Nephron (organoid): ENCODE measurements at regions not wholly inside any gene's neighbourhood (a gene's known extent, or its start where the extent isn't known, plus 50 kb on each side); places are given as distances from the start of the nearest gene placed in this dataset.

ENCODE experiments used
- H3K27ac Mint-ChIP-seq, 3 experiments: 2 replicates each; pipeline ENCODE4 v1.8.0; 2020; ENCODE audit warnings: mixed read lengths in 3 of 3, mild to moderate bottlenecking in 2 of 3, moderate library complexity in 1 of 3
- H3K27me3 Mint-ChIP-seq: 2 replicates; pipeline ENCODE4 v1.8.0; 2021; ENCODE audit warnings: low read depth, mild to moderate bottlenecking, moderate library complexity, mixed read lengths
- H3K36me3 Mint-ChIP-seq: 2 replicates; pipeline ENCODE4 v1.8.0; 2020; ENCODE audit warnings: low read depth, mixed read lengths
- H3K4me1 Mint-ChIP-seq: 2 replicates; pipeline ENCODE4 v1.8.0; 2020; ENCODE audit warnings: mixed read lengths
- H3K4me3 Mint-ChIP-seq, 3 experiments: 2 replicates each; pipeline ENCODE4 v1.8.0; 2020; ENCODE audit warnings: mild to moderate bottlenecking in 3 of 3, mixed read lengths in 3 of 3, moderate library complexity in 2 of 3
- H3K9me3 Mint-ChIP-seq: 2 replicates; pipeline ENCODE4 v1.8.0; 2020; ENCODE audit warnings: mixed read lengths
- TF ChIP-seq, protein P1 (sequence below), 3 experiments: fragments of 200-600 bp; sonication (generic); IDR thresholded peaks; one replicate each; pipeline ENCODE4 v1.5.0; 2021; ENCODE audit warnings: antibody characterized with exemption in 3 of 3; ENCODE audit not compliant: unreplicated experiment in 3 of 3

DNA sequence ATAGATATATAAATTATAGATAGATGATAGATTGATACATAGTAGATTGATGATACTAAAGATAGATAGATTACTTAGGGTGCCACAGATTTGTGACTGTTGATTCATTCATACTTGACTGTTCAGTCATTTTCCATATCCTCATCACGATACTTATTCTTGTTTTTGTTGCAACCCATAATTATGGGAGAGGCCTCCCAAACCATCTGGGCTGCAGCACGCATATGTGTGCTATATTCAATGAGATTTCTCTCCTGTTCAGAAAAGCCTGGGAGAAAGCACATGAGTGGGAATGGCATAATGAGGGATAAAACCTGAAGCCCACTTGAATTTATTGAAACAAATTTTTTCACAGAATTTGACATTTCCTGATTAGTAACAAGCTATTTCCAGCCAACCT lies 346.4 kb upstream of the PRKX start:
- H3K27me3 Mint-ChIP-seq, result peaks cover 3% of the 10 kb centered on the region
- H3K36me3 Mint-ChIP-seq, result no peaks in the 10 kb centered on the region

DNA sequence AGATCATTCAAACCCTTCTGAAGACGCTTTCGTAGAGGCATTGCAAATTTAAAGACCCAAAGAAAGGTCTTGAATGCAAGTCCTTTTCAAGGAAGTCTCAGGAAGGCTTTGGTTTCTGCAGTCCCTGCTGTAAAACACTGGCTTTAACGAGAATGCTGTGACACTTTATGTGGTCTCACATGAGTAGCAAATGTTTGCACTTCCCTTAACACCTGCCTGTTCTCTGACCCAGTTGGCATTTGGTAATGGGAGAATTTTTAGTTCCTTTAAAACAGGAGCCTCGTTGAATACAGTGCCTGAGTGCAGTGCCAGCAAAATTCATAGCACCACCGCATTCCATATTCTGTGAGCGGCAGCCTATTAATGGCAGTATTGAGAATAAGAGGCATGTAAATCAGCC lies 330.5 kb upstream of the PRKX start:
- no peaks in the 10 kb centered on the region for H3K36me3 Mint-ChIP-seq
- TF ChIP-seq, protein P1, sequence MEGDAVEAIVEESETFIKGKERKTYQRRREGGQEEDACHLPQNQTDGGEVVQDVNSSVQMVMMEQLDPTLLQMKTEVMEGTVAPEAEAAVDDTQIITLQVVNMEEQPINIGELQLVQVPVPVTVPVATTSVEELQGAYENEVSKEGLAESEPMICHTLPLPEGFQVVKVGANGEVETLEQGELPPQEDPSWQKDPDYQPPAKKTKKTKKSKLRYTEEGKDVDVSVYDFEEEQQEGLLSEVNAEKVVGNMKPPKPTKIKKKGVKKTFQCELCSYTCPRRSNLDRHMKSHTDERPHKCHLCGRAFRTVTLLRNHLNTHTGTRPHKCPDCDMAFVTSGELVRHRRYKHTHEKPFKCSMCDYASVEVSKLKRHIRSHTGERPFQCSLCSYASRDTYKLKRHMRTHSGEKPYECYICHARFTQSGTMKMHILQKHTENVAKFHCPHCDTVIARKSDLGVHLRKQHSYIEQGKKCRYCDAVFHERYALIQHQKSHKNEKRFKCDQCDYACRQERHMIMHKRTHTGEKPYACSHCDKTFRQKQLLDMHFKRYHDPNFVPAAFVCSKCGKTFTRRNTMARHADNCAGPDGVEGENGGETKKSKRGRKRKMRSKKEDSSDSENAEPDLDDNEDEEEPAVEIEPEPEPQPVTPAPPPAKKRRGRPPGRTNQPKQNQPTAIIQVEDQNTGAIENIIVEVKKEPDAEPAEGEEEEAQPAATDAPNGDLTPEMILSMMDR (IDR thresholded peaks at IDR 0.05; ENCODE audit: unreplicated experiment in 3 of 3), result no peak
- H3K9me3 Mint-ChIP-seq, result peaks cover under 1% of the 10 kb centered on the region

More for the DNA sequence above, 346.4 kb upstream of the PRKX start:
- Mint-ChIP-seq H3K4me1 (no peaks in the 10 kb centered on the region), H3K4me3 (no peak overlapping the region), H3K9me3 (peaks cover 3% of the 10 kb centered on the region), H3K27ac (no peak overlapping the region)
- TF ChIP-seq, protein P1 (IDR thresholded peaks at IDR 0.05; ENCODE audit: unreplicated experiment in 3 of 3), result no peak

DNA sequence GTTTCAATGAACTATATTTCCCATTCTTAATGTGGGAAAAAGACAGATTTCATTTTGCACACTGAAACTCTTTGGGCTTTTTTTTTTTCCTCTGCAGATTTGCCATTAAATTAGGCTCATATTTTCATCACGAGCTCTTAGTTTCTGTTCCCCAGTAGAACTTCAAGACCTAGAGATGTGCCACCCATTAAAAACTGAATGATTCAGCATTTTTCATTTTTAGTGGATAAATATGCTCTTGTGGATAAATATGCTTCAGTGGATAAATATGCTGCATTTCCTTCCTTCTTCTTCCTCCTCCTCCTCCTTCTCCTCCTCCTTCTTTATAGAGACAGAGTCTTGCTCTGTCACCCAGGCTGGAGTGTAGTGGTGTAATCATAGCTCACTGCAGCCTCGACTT lies 322.4 kb upstream of the PRKX start:
- H3K27me3 Mint-ChIP-seq, result peaks cover 3% of the 10 kb centered on the region
- no peak overlapping the region for H3K27ac Mint-ChIP-seq
- H3K9me3 Mint-ChIP-seq, result peaks cover 5% of the 10 kb centered on the region
- TF ChIP-seq, protein P1 (IDR thresholded peaks at IDR 0.05; ENCODE audit: unreplicated experiment in 3 of 3), result no peak
- H3K4me1 Mint-ChIP-seq, result no peaks in the 10 kb centered on the region
- no peak overlapping the region for H3K4me3 Mint-ChIP-seq
- H3K36me3 Mint-ChIP-seq, result no peaks in the 10 kb centered on the region

More for the DNA sequence above, 330.5 kb upstream of the PRKX start:
- Mint-ChIP-seq H3K4me3 (no peak overlapping the region), H3K4me1 (no peaks in the 10 kb centered on the region), H3K27me3 (no peaks in the 10 kb centered on the region), H3K27ac (no peak overlapping the region)

DNA sequence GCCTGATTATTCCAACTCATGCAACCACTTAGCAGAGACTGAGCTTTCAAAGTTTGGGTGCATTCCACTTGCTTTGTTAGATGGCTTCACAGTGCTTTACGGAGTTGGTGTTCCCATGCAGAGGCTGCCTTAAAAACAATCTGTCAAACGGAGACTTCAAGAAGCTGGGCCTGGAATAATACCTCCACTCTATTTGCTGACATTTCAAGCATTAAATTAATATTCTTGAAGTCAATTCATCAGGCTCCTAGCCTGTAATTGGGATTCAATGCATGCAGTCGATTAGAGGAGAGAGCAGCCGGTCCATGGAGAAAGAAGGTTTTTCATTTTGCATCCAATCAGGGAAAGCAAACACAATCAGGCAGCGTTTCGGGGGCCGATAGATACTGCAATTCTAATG lies 314.7 kb upstream of the PRKX start:
- H3K4me1 Mint-ChIP-seq, result peaks cover 8% of the 10 kb centered on the region
- no peaks in the 10 kb centered on the region for H3K27me3 Mint-ChIP-seq
- H3K36me3 Mint-ChIP-seq, result no peaks in the 10 kb centered on the region
- H3K4me3 Mint-ChIP-seq, result no peak overlapping the region
- TF ChIP-seq, protein P1 (IDR thresholded peaks at IDR 0.05; ENCODE audit: unreplicated experiment in 3 of 3), result no peak
- H3K9me3 Mint-ChIP-seq, result peaks cover 2% of the 10 kb centered on the region
- no peak overlapping the region for H3K27ac Mint-ChIP-seq

DNA sequence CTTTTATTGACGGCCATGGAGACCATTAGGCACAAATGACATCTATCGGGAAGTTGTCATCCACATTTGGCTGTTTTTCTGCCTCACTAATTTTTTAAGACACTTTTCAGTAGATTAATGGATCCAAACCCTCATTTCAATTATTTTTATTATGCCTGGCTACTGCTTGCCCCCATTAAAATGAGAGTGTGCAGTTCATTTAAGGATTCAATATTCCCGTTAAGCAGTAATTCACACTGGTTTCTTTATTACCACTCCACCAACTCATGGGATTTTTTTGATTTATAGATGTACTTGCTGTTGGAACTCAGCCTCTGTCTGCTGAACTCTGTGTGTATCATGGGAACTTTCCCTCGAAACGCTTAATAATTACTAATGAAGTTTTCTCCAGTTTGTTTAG lies 291.8 kb upstream of the PRKX start:
- no peaks in the 10 kb centered on the region for H3K4me1 Mint-ChIP-seq
- H3K36me3 Mint-ChIP-seq, result no peaks in the 10 kb centered on the region
- no peaks in the 10 kb centered on the region for H3K27me3 Mint-ChIP-seq
- no peaks in the 10 kb centered on the region for H3K9me3 Mint-ChIP-seq
- H3K27ac Mint-ChIP-seq, result no peak overlapping the region
- no peak overlapping the region for H3K4me3 Mint-ChIP-seq
- TF ChIP-seq, protein P1 (IDR thresholded peaks at IDR 0.05; ENCODE audit: unreplicated experiment in 3 of 3), result no peak

DNA sequence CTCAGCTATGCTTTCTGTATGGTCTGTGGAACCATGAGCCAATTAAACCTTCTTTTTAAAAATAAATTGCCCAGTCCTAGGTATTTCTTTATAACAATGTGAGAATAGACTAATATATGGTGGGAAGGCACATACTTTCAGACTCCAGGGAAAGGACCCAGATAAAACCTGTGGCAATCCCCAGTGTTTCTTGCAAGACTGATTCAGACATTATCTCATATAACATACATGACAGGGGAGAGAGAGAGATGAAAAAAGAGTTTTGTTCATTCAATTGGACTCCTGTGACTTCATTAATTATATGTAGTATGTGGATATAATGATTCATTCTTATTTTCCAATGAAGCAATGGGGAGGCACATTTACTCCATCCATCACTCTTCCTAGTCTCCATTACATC lies 291.4 kb upstream of the PRKX start:
- no peaks in the 10 kb centered on the region for H3K27me3 Mint-ChIP-seq
- TF ChIP-seq, protein P1 (IDR thresholded peaks at IDR 0.05; ENCODE audit: unreplicated experiment in 3 of 3), result no peak
- no peaks in the 10 kb centered on the region for H3K9me3 Mint-ChIP-seq
- H3K4me1 Mint-ChIP-seq, result no peaks in the 10 kb centered on the region
- H3K36me3 Mint-ChIP-seq, result no peaks in the 10 kb centered on the region
- no peak overlapping the region for H3K4me3 Mint-ChIP-seq
- no peak overlapping the region for H3K27ac Mint-ChIP-seq
